ENCODE measurements at regions not wholly inside any gene's neighbourhood (a gene's known extent, or its start where the extent isn't known, plus 50 kb on each side); places are given as distances from the start of the nearest gene placed in this dataset.
"Not testable (repeated sequence)": the region's sequence is repeated elsewhere in the genome, so short reads cannot be mapped to it uniquely, and the experiment has no call there.

GRCh38 chr13:76586842-76587241, 299.4 kb downstream of the KCTD12 start:
- H3K27ac ChIP-seq, result no peak overlapping the region
- DNase-seq (ENCODE audit: low read depth, low spot score), result no peak
- no peaks in the 10 kb centered on the region for H3K9me3 ChIP-seq (ENCODE audit: low read depth, low read length)
- no peak overlapping the region for H3K4me3 ChIP-seq
- no peak overlapping the region for H3K9ac ChIP-seq (ENCODE audit: insufficient read length)
- no peaks in the 10 kb centered on the region for H3K36me3 ChIP-seq (ENCODE audit: insufficient read depth, low read length)
- TF ChIP-seq POLR2AphosphoS5 (IDR thresholded peaks at IDR 0.05; ENCODE audit: borderline replicate concordance, low read depth, low read length) (no peak), EZH2 (IDR thresholded peaks at IDR 0.05) (no peak), FOXP2 (optimal IDR thresholded peaks at IDR 0.05; ENCODE audit: control extremely low read depth, extremely low read length, insufficient read depth) (no peak)

- DNase-seq (ENCODE audit: low read depth, low spot score), result no peak
- H3K27ac ChIP-seq, result no peak overlapping the region
- H3K9ac ChIP-seq (ENCODE audit: insufficient read length), result no peak overlapping the region
- H3K4me3 ChIP-seq, result no peak overlapping the region
- no peaks in the 10 kb centered on the region for H3K9me3 ChIP-seq (ENCODE audit: low read depth, low read length)
- no peak for TF ChIP-seq FOXP2 (optimal IDR thresholded peaks at IDR 0.05; ENCODE audit: control extremely low read depth, extremely low read length, insufficient read depth)
- TF ChIP-seq POLR2AphosphoS5 (IDR thresholded peaks at IDR 0.05; ENCODE audit: borderline replicate concordance, low read depth, low read length), result no peak
- no peak for TF ChIP-seq EZH2 (IDR thresholded peaks at IDR 0.05)
- no peaks in the 10 kb centered on the region for H3K36me3 ChIP-seq (ENCODE audit: insufficient read depth, low read length)
Observed at GRCh38 chr13:76579701-76580100, 306.5 kb downstream of the KCTD12 start.

GRCh38 chr13:76575634-76576033, 310.6 kb downstream of the KCTD12 start:
- not testable (repeated sequence) for H3K9ac ChIP-seq (ENCODE audit: insufficient read length); H3K9me3 ChIP-seq (ENCODE audit: low read depth, low read length); H3K4me3 ChIP-seq; DNase-seq (ENCODE audit: low read depth, low spot score); H3K36me3 ChIP-seq (ENCODE audit: insufficient read depth, low read length); H3K27ac ChIP-seq

- no peak overlapping the region for H3K9ac ChIP-seq (ENCODE audit: insufficient read length)
- no peaks in the 10 kb centered on the region for H3K9me3 ChIP-seq (ENCODE audit: low read depth, low read length)
- no peak overlapping the region for H3K4me3 ChIP-seq
- no peaks in the 10 kb centered on the region for H3K36me3 ChIP-seq (ENCODE audit: insufficient read depth, low read length)
- H3K27ac ChIP-seq, result no peak overlapping the region
- no peak for TF ChIP-seq POLR2AphosphoS5 (IDR thresholded peaks at IDR 0.05; ENCODE audit: borderline replicate concordance, low read depth, low read length)
- no peak for TF ChIP-seq EZH2 (IDR thresholded peaks at IDR 0.05)
- no peak for TF ChIP-seq FOXP2 (optimal IDR thresholded peaks at IDR 0.05; ENCODE audit: control extremely low read depth, extremely low read length, insufficient read depth)
- DNase-seq (ENCODE audit: low read depth, low spot score), result no peak
Observed at GRCh38 chr13:76570510-76570971, 315.7 kb downstream of the KCTD12 start.

- TF ChIP-seq EZH2 (IDR thresholded peaks at IDR 0.05), result no peak
- TF ChIP-seq POLR2AphosphoS5 (IDR thresholded peaks at IDR 0.05; ENCODE audit: borderline replicate concordance, low read depth, low read length), result no peak
- TF ChIP-seq FOXP2 (optimal IDR thresholded peaks at IDR 0.05; ENCODE audit: control extremely low read depth, extremely low read length, insufficient read depth), result no peak
- no peak overlapping the region for H3K9ac ChIP-seq (ENCODE audit: insufficient read length)
- no peaks in the 10 kb centered on the region for H3K9me3 ChIP-seq (ENCODE audit: low read depth, low read length)
- H3K4me3 ChIP-seq, result no peak overlapping the region
- no peak for DNase-seq (ENCODE audit: low read depth, low spot score)
- H3K36me3 ChIP-seq (ENCODE audit: insufficient read depth, low read length), result no peaks in the 10 kb centered on the region
- no peak overlapping the region for H3K27ac ChIP-seq
Observed at GRCh38 chr13:76556627-76557026, 329.6 kb downstream of the KCTD12 start.

- no peak overlapping the region for H3K9ac ChIP-seq (ENCODE audit: insufficient read length)
- DNase-seq (ENCODE audit: low read depth, low spot score), result no peak
Observed at GRCh38 chr13:76552807-76553206, 333.4 kb downstream of the KCTD12 start.

GRCh38 chr13:76552041-76552772, 334.0 kb downstream of the KCTD12 start:
- no peak for DNase-seq (ENCODE audit: low read depth, low spot score)
- Histone ChIP-seq H3K9ac (ENCODE audit: insufficient read length) (no peak overlapping the region), H3K36me3 (ENCODE audit: insufficient read depth, low read length) (no peaks in the 10 kb centered on the region), H3K27ac (no peak overlapping the region), H3K9me3 (ENCODE audit: low read depth, low read length) (no peaks in the 10 kb centered on the region), H3K4me3 (no peak overlapping the region)
- TF ChIP-seq EZH2 (IDR thresholded peaks at IDR 0.05) (no peak), FOXP2 (optimal IDR thresholded peaks at IDR 0.05; ENCODE audit: control extremely low read depth, extremely low read length, insufficient read depth) (no peak), POLR2AphosphoS5 (IDR thresholded peaks at IDR 0.05; ENCODE audit: borderline replicate concordance, low read depth, low read length) (no peak)

More at GRCh38 chr13:76552807-76553206, 333.4 kb downstream of the KCTD12 start:
- H3K9me3 ChIP-seq (ENCODE audit: low read depth, low read length), result no peaks in the 10 kb centered on the region
- TF ChIP-seq POLR2AphosphoS5 (IDR thresholded peaks at IDR 0.05; ENCODE audit: borderline replicate concordance, low read depth, low read length), result no peak
- no peak for TF ChIP-seq EZH2 (IDR thresholded peaks at IDR 0.05)
- no peak for TF ChIP-seq FOXP2 (optimal IDR thresholded peaks at IDR 0.05; ENCODE audit: control extremely low read depth, extremely low read length, insufficient read depth)
- no peaks in the 10 kb centered on the region for H3K36me3 ChIP-seq (ENCODE audit: insufficient read depth, low read length)
- H3K4me3 ChIP-seq, result no peak overlapping the region
- H3K27ac ChIP-seq, result no peak overlapping the region

- no peak overlapping the region for H3K4me3 ChIP-seq
- H3K9me3 ChIP-seq (ENCODE audit: low read depth, low read length), result no peaks in the 10 kb centered on the region
- H3K9ac ChIP-seq (ENCODE audit: insufficient read length), result no peak overlapping the region
- TF ChIP-seq EZH2 (IDR thresholded peaks at IDR 0.05) (no peak), POLR2AphosphoS5 (IDR thresholded peaks at IDR 0.05; ENCODE audit: borderline replicate concordance, low read depth, low read length) (no peak), FOXP2 (optimal IDR thresholded peaks at IDR 0.05; ENCODE audit: control extremely low read depth, extremely low read length, insufficient read depth) (no peak)
- DNase-seq (ENCODE audit: low read depth, low spot score), result no peak
- no peak overlapping the region for H3K27ac ChIP-seq
- H3K36me3 ChIP-seq (ENCODE audit: insufficient read depth, low read length), result no peaks in the 10 kb centered on the region
Observed at GRCh38 chr13:76542176-76542575, 344.0 kb downstream of the KCTD12 start.

- H3K9ac ChIP-seq (ENCODE audit: insufficient read length), result no peak overlapping the region
- no peak for TF ChIP-seq POLR2AphosphoS5 (IDR thresholded peaks at IDR 0.05; ENCODE audit: borderline replicate concordance, low read depth, low read length)
- no peak for TF ChIP-seq EZH2 (IDR thresholded peaks at IDR 0.05)
- no peak for TF ChIP-seq FOXP2 (optimal IDR thresholded peaks at IDR 0.05; ENCODE audit: control extremely low read depth, extremely low read length, insufficient read depth)
- no peak for DNase-seq (ENCODE audit: low read depth, low spot score)
- H3K4me3 ChIP-seq, result no peak overlapping the region
- H3K36me3 ChIP-seq (ENCODE audit: insufficient read depth, low read length), result no peaks in the 10 kb centered on the region
- H3K9me3 ChIP-seq (ENCODE audit: low read depth, low read length), result no peaks in the 10 kb centered on the region
- H3K27ac ChIP-seq, result no peak overlapping the region
Observed at GRCh38 chr13:76538004-76538403, 348.2 kb downstream of the KCTD12 start.
